ENCODE measurements at regions not wholly inside any gene's neighbourhood (a gene's known extent, or its start where the extent isn't known, plus 50 kb on each side); places are given as distances from the start of the nearest gene placed in this dataset.

GRCh38 chr21:38570596-38570995, 72.3 kb upstream of the ERG start:
- TF ChIP-seq, protein P1, sequence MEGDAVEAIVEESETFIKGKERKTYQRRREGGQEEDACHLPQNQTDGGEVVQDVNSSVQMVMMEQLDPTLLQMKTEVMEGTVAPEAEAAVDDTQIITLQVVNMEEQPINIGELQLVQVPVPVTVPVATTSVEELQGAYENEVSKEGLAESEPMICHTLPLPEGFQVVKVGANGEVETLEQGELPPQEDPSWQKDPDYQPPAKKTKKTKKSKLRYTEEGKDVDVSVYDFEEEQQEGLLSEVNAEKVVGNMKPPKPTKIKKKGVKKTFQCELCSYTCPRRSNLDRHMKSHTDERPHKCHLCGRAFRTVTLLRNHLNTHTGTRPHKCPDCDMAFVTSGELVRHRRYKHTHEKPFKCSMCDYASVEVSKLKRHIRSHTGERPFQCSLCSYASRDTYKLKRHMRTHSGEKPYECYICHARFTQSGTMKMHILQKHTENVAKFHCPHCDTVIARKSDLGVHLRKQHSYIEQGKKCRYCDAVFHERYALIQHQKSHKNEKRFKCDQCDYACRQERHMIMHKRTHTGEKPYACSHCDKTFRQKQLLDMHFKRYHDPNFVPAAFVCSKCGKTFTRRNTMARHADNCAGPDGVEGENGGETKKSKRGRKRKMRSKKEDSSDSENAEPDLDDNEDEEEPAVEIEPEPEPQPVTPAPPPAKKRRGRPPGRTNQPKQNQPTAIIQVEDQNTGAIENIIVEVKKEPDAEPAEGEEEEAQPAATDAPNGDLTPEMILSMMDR (IDR thresholded peaks at IDR 0.05), result no peak
- no peak for TF ChIP-seq POLR2A (IDR thresholded peaks at IDR 0.05)
